ENCODE measurements at regions not wholly inside any gene's neighbourhood (a gene's known extent, or its start where the extent isn't known, plus 50 kb on each side); places are given as distances from the start of the nearest gene placed in this dataset.

- no peak for DNase-seq (ENCODE audit: low spot score in 2 of 2)
- no peaks in the 10 kb centered on the region for H3K27me3 ChIP-seq
- H3K4me1 ChIP-seq = no peaks in the 10 kb centered on the region
- peaks cover 5% of the 10 kb centered on the region for H3K9me3 ChIP-seq
- H3K27ac ChIP-seq = no peak overlapping the region
- 76% methylated on average over 4 of the region's 4 CpGs for WGBS
- TF ChIP-seq POLR2A (IDR thresholded peaks at IDR 0.05) (no peak), CTCF (IDR thresholded peaks at IDR 0.05) (no peak), POLR2AphosphoS5 (IDR thresholded peaks at IDR 0.05) (no peak), EP300 (IDR thresholded peaks at IDR 0.05) (no peak)
- H3K36me3 ChIP-seq = no peaks in the 10 kb centered on the region
- no peak overlapping the region for H3K4me3 ChIP-seq
Observed at GRCh38 chr12:73072214-73072613, 800.0 kb downstream of the TRHDE start.

- DNase-seq (ENCODE audit: low spot score in 2 of 2) = no peak
- Histone ChIP-seq H3K4me1 (no peaks in the 10 kb centered on the region), H3K27me3 (no peaks in the 10 kb centered on the region), H3K9me3 (no peaks in the 10 kb centered on the region), H3K4me3 (no peak overlapping the region), H3K27ac (no peak overlapping the region), H3K36me3 (no peaks in the 10 kb centered on the region)
- TF ChIP-seq POLR2AphosphoS5 (IDR thresholded peaks at IDR 0.05) (no peak), EP300 (IDR thresholded peaks at IDR 0.05) (no peak), POLR2A (IDR thresholded peaks at IDR 0.05) (no peak), CTCF (IDR thresholded peaks at IDR 0.05) (no peak)
- 86% methylated on average over 2 of the region's 2 CpGs for WGBS
Observed at GRCh38 chr12:73076760-73077159, 804.6 kb downstream of the TRHDE start.

GRCh38 chr12:73083736-73084135, 811.6 kb downstream of the TRHDE start:
- Histone ChIP-seq H3K9me3 (peaks cover 5% of the 10 kb centered on the region), H3K36me3 (no peaks in the 10 kb centered on the region), H3K27me3 (no peaks in the 10 kb centered on the region), H3K27ac (no peak overlapping the region), H3K4me3 (no peak overlapping the region), H3K4me1 (no peaks in the 10 kb centered on the region)
- no peak for TF ChIP-seq POLR2AphosphoS5 (IDR thresholded peaks at IDR 0.05)
- TF ChIP-seq EP300 (IDR thresholded peaks at IDR 0.05) = no peak
- TF ChIP-seq POLR2A (IDR thresholded peaks at IDR 0.05) = no peak
- TF ChIP-seq CTCF (IDR thresholded peaks at IDR 0.05) = no peak
- DNase-seq (ENCODE audit: low spot score in 2 of 2) = no peak
- 82% methylated on average over 1 of the region's 1 CpG for WGBS

- no peak overlapping the region for H3K4me3 ChIP-seq
- H3K36me3 ChIP-seq = no peaks in the 10 kb centered on the region
- no peaks in the 10 kb centered on the region for H3K4me1 ChIP-seq
- H3K9me3 ChIP-seq = peaks cover 5% of the 10 kb centered on the region
- no peak for TF ChIP-seq POLR2A (IDR thresholded peaks at IDR 0.05)
- TF ChIP-seq CTCF (IDR thresholded peaks at IDR 0.05) = no peak
- TF ChIP-seq EP300 (IDR thresholded peaks at IDR 0.05) = no peak
- TF ChIP-seq POLR2AphosphoS5 (IDR thresholded peaks at IDR 0.05) = no peak
- WGBS = 57% methylated on average over 2 of the region's 2 CpGs
- DNase-seq (ENCODE audit: low spot score in 2 of 2) = no peak
- no peak overlapping the region for H3K27ac ChIP-seq
- H3K27me3 ChIP-seq = no peaks in the 10 kb centered on the region
Observed at GRCh38 chr12:73106296-73106695, 834.1 kb downstream of the TRHDE start.

- no peaks in the 10 kb centered on the region for H3K4me1 ChIP-seq
- H3K36me3 ChIP-seq = no peaks in the 10 kb centered on the region
- H3K4me3 ChIP-seq = no peak overlapping the region
- no peak for DNase-seq (ENCODE audit: low spot score in 2 of 2)
- 65% methylated on average over 1 of the region's 1 CpG for WGBS
- TF ChIP-seq POLR2A (IDR thresholded peaks at IDR 0.05) (no peak), CTCF (IDR thresholded peaks at IDR 0.05) (no peak), EP300 (IDR thresholded peaks at IDR 0.05) (no peak), POLR2AphosphoS5 (IDR thresholded peaks at IDR 0.05) (no peak)
- no peak overlapping the region for H3K27ac ChIP-seq
- no peaks in the 10 kb centered on the region for H3K27me3 ChIP-seq
- H3K9me3 ChIP-seq = peaks cover 5% of the 10 kb centered on the region
Observed at GRCh38 chr12:73106896-73107295, 834.7 kb downstream of the TRHDE start.

Measured in suprapubic skin (tissue), 4 donors.